ENCODE measurements at regions not wholly inside any gene's neighbourhood (a gene's known extent, or its start where the extent isn't known, plus 50 kb on each side); places are given as distances from the start of the nearest gene placed in this dataset.

GRCh38 chr22:19608003-19608690 lies 83.9 kb upstream of the CLDN5 start:
- TF ChIP-seq CTCF (IDR thresholded peaks at IDR 0.05) (no peak), POLR2A (IDR thresholded peaks at IDR 0.05) (no peak)

Data from lower leg skin (tissue), 3 donors.